ELF-1 (cell line): ENCODE measurements at regions not wholly inside any gene's neighbourhood (a gene's known extent, or its start where the extent isn't known, plus 50 kb on each side); places are given as distances from the start of the nearest gene placed in this dataset.
"Not testable (repeated sequence)": the region's sequence is repeated elsewhere in the genome, so short reads cannot be mapped to it uniquely, and the experiment has no call there.

ENCODE experiments used
- DNase-seq: peaks from one replicate; pipeline ENCODE4 v3.0.0-alpha.2; 2016; ENCODE audit warnings: low read depth, low spot score

- peak; percentile 82 for DNase-seq
Measured at GRCh38 chr2:175256806-175257585, 75.5 kb upstream of the ATP5MC3 start.

- not testable (repeated sequence) for DNase-seq
Measured at GRCh38 chr2:175256391-175256790, 74.9 kb upstream of the ATP5MC3 start.

- DNase-seq, result no peak
Measured at GRCh38 chr2:175253871-175254270, 72.4 kb upstream of the ATP5MC3 start.

GRCh38 chr2:175251425-175252041, 70.0 kb upstream of the ATP5MC3 start:
- no peak for DNase-seq

- no peak for DNase-seq
Measured at GRCh38 chr2:175247159-175247558, 65.6 kb upstream of the ATP5MC3 start.

- DNase-seq, result no peak
Measured at GRCh38 chr2:175244697-175245096, 63.2 kb upstream of the ATP5MC3 start.

- DNase-seq, result no peak
Measured at GRCh38 chr2:175241691-175242090, 60.2 kb upstream of the ATP5MC3 start.

- DNase-seq, result not testable (repeated sequence)
Measured at GRCh38 chr2:175240033-175240432, 58.5 kb upstream of the ATP5MC3 start.

GRCh38 chr2:175236930-175237329, 55.4 kb upstream of the ATP5MC3 start:
- no peak for DNase-seq

- no peak for DNase-seq
Measured at GRCh38 chr2:175234650-175235049, 53.1 kb upstream of the ATP5MC3 start.

- no peak for DNase-seq
Measured at GRCh38 chr2:175234153-175234552, 52.6 kb upstream of the ATP5MC3 start.

- DNase-seq, result no peak
Measured at GRCh38 chr2:175233135-175233719, 51.7 kb upstream of the ATP5MC3 start.
